ENCODE measurements at regions not wholly inside any gene's neighbourhood (a gene's known extent, or its start where the extent isn't known, plus 50 kb on each side); places are given as distances from the start of the nearest gene placed in this dataset.

DNA sequence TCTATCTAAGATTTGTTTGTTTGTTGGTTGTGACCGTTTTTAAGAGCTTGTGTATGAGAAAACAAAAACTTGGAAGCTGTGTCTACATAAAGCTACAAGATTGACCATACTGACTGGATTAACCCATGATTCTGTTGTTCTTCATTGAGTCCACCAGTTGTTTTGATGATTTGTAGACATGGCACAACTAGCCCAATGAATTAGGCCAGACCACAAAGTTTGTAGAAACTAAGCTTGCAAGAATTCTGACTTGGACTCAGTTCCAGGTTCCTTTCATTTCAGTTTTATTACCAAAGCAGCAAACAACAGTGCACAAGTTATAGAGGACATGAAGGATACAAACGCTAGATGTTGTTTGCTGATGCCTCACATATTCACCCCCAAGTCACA lies 119.3 kb downstream of the RASGEF1B start:
- Histone ChIP-seq H3K36me3 (ENCODE audit: control insufficient read depth in 1 of 2, insufficient read depth in 2 of 2, low read length in 1 of 2) (no peaks in the 10 kb centered on the region), H3K4me3 (ENCODE audit: low read length in 2 of 2) (no peak overlapping the region), H3K9me3 (ENCODE audit: control insufficient read depth, low read length) (no peaks in the 10 kb centered on the region), H3K27ac (ENCODE audit: low read depth in 1 of 2, low read length in 2 of 2) (no peak overlapping the region), H3K27me3 (ENCODE audit: control insufficient read depth in 1 of 2, insufficient read depth in 2 of 2, low read length in 1 of 2) (no peaks in the 10 kb centered on the region), H3K4me1 (ENCODE audit: control insufficient read depth in 1 of 2, insufficient read depth in 2 of 2, low read length in 2 of 2) (no peaks in the 10 kb centered on the region)
- no peak for ATAC-seq (ENCODE audit: low FRiP score)
- no peak for DNase-seq
- intact Hi-C loops (cut with DNase I): loop anchor here in 1 of 2 donors (2.0 kb wide), 1 partner anchor 284 kb away; no protein-coding TSS in a partner anchor
- 55 to 69% methylated on average over 2 of the region's 2 CpGs for WGBS, 2 donors

DNA sequence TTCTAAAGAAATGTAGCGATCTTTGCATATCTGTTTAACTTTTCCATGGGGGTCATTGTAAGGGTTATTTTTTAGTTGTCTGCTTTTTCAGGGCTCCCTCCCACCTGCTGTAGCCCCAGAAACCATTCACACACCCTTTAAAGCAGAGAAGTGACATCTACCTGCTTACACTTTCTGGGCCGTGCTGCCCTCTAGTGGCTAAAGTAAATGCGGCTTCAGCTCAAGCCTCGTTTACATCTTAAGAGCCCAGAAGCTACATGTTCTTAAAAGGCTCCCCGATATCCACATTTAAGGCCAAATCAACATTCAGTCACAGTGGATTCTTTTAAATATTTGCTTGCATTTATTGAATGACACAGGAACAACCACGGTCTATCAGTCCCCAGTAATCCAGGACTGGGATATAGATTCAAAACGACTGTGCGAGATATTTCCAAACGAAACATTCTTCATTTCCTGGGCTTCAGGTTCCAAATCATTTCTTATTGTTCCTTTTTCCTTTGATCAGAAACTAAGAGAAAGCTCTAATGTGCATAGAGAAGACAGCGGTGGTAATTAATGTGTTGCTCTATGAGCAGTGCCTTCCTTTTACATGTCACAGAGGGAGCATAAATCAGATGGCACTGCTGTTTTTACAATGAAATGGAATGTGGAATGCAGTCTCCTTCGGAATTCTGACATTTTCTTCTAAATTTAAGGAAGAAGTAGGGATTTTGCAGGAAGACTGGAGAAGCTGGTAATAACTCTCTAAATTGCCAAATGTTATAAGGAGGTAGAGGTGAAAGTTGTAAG lies 119.9 kb downstream of the RASGEF1B start:
- Histone ChIP-seq H3K4me1 (ENCODE audit: control insufficient read depth in 1 of 2, insufficient read depth in 2 of 2, low read length in 2 of 2) (no peaks in the 10 kb centered on the region), H3K4me3 (ENCODE audit: low read length in 2 of 2) (no peak overlapping the region), H3K27me3 (ENCODE audit: control insufficient read depth in 1 of 2, insufficient read depth in 2 of 2, low read length in 1 of 2) (no peaks in the 10 kb centered on the region), H3K27ac (ENCODE audit: low read depth in 1 of 2, low read length in 2 of 2) (no peak overlapping the region), H3K36me3 (ENCODE audit: control insufficient read depth in 1 of 2, insufficient read depth in 2 of 2, low read length in 1 of 2) (no peaks in the 10 kb centered on the region), H3K9me3 (ENCODE audit: control insufficient read depth, low read length) (no peaks in the 10 kb centered on the region)
- peak; percentile 71 to 86 for DNase-seq
- 10 to 12% methylated on average over 11 of the region's 11 CpGs for WGBS, 2 donors
- ATAC-seq (ENCODE audit: low FRiP score): peak; percentile 84
- intact Hi-C loops (cut with DNase I): loop anchor here (2.0 kb wide), 2 partner anchors 283 to 285 kb away; no protein-coding TSS in a partner anchor

DNA sequence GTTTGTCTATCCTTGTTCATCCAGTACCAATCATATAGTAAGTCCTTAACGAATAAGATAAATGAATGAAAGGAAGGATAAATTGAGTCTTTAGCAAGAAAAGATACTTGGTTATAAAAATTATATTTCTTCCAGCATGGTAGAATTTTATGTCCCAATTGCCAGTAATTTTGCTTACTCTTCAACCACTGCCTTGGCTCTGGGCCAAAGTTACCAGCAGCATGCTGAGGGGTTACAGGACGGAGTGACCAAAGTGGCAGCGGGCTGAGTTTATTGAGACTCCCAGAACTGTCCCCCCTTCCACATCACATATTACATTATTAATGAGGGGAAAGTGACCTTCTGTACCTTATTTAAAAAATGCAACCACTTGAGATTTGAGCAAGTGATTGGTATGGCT lies 121.7 kb downstream of the RASGEF1B start:
- intact Hi-C loops (cut with DNase I): loop anchor here in 1 of 2 donors (2.0 kb wide), 1 partner anchor 283 kb away; no protein-coding TSS in a partner anchor
- H3K36me3 ChIP-seq (ENCODE audit: control insufficient read depth in 1 of 2, insufficient read depth in 2 of 2, low read length in 1 of 2): no peaks in the 10 kb centered on the region
- no peaks in the 10 kb centered on the region for H3K9me3 ChIP-seq (ENCODE audit: control insufficient read depth, low read length)
- H3K27me3 ChIP-seq (ENCODE audit: control insufficient read depth in 1 of 2, insufficient read depth in 2 of 2, low read length in 1 of 2): no peaks in the 10 kb centered on the region
- DNase-seq: no peak
- no peak overlapping the region for H3K4me3 ChIP-seq (ENCODE audit: low read length in 2 of 2)
- no peak overlapping the region for H3K27ac ChIP-seq (ENCODE audit: low read depth in 1 of 2, low read length in 2 of 2)
- 86 to 92% methylated on average over 3 of the region's 3 CpGs for WGBS, 2 donors
- ATAC-seq (ENCODE audit: low FRiP score): no peak
- no peaks in the 10 kb centered on the region for H3K4me1 ChIP-seq (ENCODE audit: control insufficient read depth in 1 of 2, insufficient read depth in 2 of 2, low read length in 2 of 2)

DNA sequence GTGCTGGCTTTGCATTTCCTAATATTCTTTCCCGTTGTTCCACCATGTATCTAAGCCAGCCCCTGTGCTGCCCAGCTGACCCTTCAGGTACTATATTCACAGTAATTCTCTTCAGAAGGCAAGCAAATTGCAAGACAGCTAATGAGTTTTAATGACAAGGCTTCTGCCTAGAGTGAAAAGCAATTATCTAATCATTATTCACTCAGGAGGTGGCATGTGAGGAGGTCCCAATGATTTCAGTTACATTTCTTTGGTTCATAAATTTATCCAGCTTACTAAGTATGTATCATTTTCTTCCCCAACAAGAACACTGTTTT lies 123.0 kb downstream of the RASGEF1B start:
- intact Hi-C loops (cut with DNase I): loop anchor here in 1 of 2 donors (10.0 kb wide), 1 partner anchor 144 kb away; no protein-coding TSS in a partner anchor
- H3K4me3 ChIP-seq (ENCODE audit: low read length in 2 of 2): no peak overlapping the region
- 42 to 55% methylated on average over 1 of the region's 1 CpG for WGBS, 2 donors
- no peak for ATAC-seq (ENCODE audit: low FRiP score)
- no peaks in the 10 kb centered on the region for H3K9me3 ChIP-seq (ENCODE audit: control insufficient read depth, low read length)
- no peaks in the 10 kb centered on the region for H3K4me1 ChIP-seq (ENCODE audit: control insufficient read depth in 1 of 2, insufficient read depth in 2 of 2, low read length in 2 of 2)
- H3K36me3 ChIP-seq (ENCODE audit: control insufficient read depth in 1 of 2, insufficient read depth in 2 of 2, low read length in 1 of 2): no peaks in the 10 kb centered on the region
- H3K27ac ChIP-seq (ENCODE audit: low read depth in 1 of 2, low read length in 2 of 2): no peak overlapping the region
- DNase-seq: no peak
- H3K27me3 ChIP-seq (ENCODE audit: control insufficient read depth in 1 of 2, insufficient read depth in 2 of 2, low read length in 1 of 2): no peaks in the 10 kb centered on the region

DNA sequence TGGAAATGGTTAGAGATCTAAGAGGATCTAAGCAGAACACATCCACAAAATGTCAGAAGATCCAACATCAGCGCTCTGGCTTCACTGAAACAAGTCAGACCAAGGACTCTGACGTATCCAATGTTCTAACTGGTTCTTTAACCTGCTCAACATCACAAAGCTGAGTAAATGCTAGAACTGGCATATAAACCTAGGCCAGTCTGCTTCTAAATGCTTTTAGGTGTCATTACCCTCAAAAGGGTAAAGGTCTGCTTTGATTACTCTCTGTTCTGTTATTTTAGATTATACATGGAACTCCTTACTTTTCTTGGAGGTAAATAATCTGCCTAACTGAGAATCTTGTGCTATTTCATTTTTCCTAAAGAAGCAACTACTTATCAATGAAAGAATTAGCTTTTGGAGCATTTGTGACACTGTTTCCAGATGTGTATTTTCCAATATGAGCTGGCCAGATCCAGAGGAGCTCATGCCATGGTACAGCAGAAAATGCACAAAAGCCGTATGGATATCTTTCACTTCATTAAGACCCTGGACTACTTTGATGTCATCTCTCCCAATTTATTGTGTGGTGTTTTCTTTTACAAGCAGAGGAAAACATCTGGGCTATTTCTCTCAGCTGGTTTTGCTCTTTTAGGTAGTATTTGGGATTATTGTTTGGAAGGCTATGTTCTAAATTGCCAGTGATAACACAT lies 123.5 kb downstream of the RASGEF1B start:
- Histone ChIP-seq H3K4me3 (ENCODE audit: low read length in 2 of 2) (no peak overlapping the region), H3K9me3 (ENCODE audit: control insufficient read depth, low read length) (no peaks in the 10 kb centered on the region), H3K4me1 (ENCODE audit: control insufficient read depth in 1 of 2, insufficient read depth in 2 of 2, low read length in 2 of 2) (no peaks in the 10 kb centered on the region), H3K27me3 (ENCODE audit: control insufficient read depth in 1 of 2, insufficient read depth in 2 of 2, low read length in 1 of 2) (no peaks in the 10 kb centered on the region), H3K36me3 (ENCODE audit: control insufficient read depth in 1 of 2, insufficient read depth in 2 of 2, low read length in 1 of 2) (no peaks in the 10 kb centered on the region), H3K27ac (ENCODE audit: low read depth in 1 of 2, low read length in 2 of 2) (no peak overlapping the region)
- intact Hi-C loops (cut with DNase I): loop anchor here in 1 of 2 donors (10.0 kb wide), 1 partner anchor 143 kb away; no protein-coding TSS in a partner anchor
- ATAC-seq (ENCODE audit: low FRiP score) (no peak), DNase-seq (no peak)
- 72 to 76% methylated on average over 3 of the region's 3 CpGs for WGBS, 2 donors

DNA sequence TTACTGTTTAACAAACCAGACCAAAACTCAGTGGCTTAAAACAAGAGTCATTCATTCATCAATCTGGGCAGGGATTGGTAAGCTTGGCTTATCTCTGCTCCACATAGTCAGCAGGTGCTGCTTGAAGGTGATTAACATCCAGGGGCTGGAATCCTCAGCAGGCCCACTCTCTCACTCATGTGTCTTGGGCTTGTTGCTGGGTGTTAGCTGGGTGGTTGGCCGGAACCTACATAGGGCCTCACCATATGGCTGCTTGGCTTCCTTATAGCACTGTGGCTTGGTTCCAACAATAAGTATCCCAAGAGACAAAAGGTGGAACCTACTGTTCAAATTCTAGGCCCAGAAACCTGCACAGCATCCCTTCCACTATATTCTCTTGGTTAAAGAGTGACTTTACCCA lies 125.0 kb downstream of the RASGEF1B start:
- ATAC-seq (ENCODE audit: low FRiP score) (no peak), DNase-seq (no peak)
- Histone ChIP-seq H3K4me1 (ENCODE audit: control insufficient read depth in 1 of 2, insufficient read depth in 2 of 2, low read length in 2 of 2) (no peaks in the 10 kb centered on the region), H3K36me3 (ENCODE audit: control insufficient read depth in 1 of 2, insufficient read depth in 2 of 2, low read length in 1 of 2) (no peaks in the 10 kb centered on the region), H3K9me3 (ENCODE audit: control insufficient read depth, low read length) (no peaks in the 10 kb centered on the region), H3K4me3 (ENCODE audit: low read length in 2 of 2) (no peak overlapping the region), H3K27me3 (ENCODE audit: control insufficient read depth in 1 of 2, insufficient read depth in 2 of 2, low read length in 1 of 2) (no peaks in the 10 kb centered on the region), H3K27ac (ENCODE audit: low read depth in 1 of 2, low read length in 2 of 2) (no peak overlapping the region)
- intact Hi-C loops (cut with DNase I): loop anchor here in 1 of 2 donors (10.0 kb wide), 1 partner anchor 142 kb away; no protein-coding TSS in a partner anchor
- 95 to 100% methylated on average over 1 of the region's 1 CpG for WGBS, 2 donors

DNA sequence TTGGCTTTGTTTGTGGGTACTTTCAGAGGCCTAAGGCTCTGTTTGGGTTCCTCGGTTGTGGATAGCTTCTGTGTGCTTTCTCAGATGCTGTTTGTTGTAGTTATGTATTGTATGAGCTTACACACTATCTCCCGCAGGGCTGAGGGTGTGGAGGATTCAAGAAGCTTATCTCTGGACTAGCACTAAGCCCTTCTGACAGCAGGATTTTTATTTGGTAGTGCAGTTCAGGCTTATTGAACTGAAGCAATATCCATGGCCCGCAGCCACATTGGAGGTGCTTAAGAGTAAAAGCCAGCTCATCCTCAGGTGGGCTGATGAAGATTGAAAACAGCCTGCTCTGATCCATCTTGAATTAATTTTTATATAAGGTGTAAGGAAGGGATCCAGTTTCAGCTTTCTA lies 128.2 kb downstream of the RASGEF1B start:
- WGBS, 2 donors: 91 to 95% methylated on average over 3 of the region's 3 CpGs
- intact Hi-C loops (cut with DNase I): loop anchor here in 1 of 2 donors (10.0 kb wide), 1 partner anchor 139 kb away; no protein-coding TSS in a partner anchor

DNA sequence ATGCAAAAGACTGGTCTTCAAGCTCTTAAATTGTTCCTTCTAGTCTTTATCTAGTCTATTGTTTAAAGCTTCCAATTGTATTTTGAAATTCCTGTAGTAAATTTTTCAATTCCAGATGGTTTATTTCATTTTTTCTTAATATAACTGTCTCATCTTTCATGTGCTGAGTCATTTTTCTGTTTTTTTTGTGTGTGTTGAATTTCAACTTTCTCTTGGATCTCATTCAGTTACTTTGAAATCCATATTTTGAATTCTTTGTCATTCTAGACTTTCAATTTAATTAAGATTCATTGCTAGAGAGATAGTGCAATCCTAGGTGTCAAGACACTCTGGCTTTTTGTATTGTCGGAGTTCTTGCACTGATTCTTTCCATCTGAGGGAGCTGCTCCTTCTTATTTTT lies 128.0 kb upstream of the PRKG2 start:
- ATAC-seq (ENCODE audit: low FRiP score) (no peak), DNase-seq (no peak)
- WGBS, 2 donors: 94% methylated on average over 1 of the region's 1 CpG
- Histone ChIP-seq H3K9me3 (ENCODE audit: control insufficient read depth, low read length) (no peaks in the 10 kb centered on the region), H3K27ac (ENCODE audit: low read depth in 1 of 2, low read length in 2 of 2) (no peak overlapping the region), H3K4me1 (ENCODE audit: control insufficient read depth in 1 of 2, insufficient read depth in 2 of 2, low read length in 2 of 2) (no peaks in the 10 kb centered on the region), H3K36me3 (ENCODE audit: control insufficient read depth in 1 of 2, insufficient read depth in 2 of 2, low read length in 1 of 2) (no peaks in the 10 kb centered on the region), H3K4me3 (ENCODE audit: low read length in 2 of 2) (no peak overlapping the region), H3K27me3 (ENCODE audit: control insufficient read depth in 1 of 2, insufficient read depth in 2 of 2, low read length in 1 of 2) (no peaks in the 10 kb centered on the region)
- intact Hi-C loops (cut with DNase I): loop anchor here in 1 of 2 donors (10.0 kb wide), 1 partner anchor 138 kb away; no protein-coding TSS in a partner anchor

More for the DNA sequence above, 128.2 kb downstream of the RASGEF1B start:
- no peaks in the 10 kb centered on the region for H3K4me1 ChIP-seq (ENCODE audit: control insufficient read depth in 1 of 2, insufficient read depth in 2 of 2, low read length in 2 of 2)
- no peak overlapping the region for H3K4me3 ChIP-seq (ENCODE audit: low read length in 2 of 2)
- DNase-seq: no peak
- no peak for ATAC-seq (ENCODE audit: low FRiP score)
- H3K9me3 ChIP-seq (ENCODE audit: control insufficient read depth, low read length): no peaks in the 10 kb centered on the region
- H3K36me3 ChIP-seq (ENCODE audit: control insufficient read depth in 1 of 2, insufficient read depth in 2 of 2, low read length in 1 of 2): no peaks in the 10 kb centered on the region
- no peak overlapping the region for H3K27ac ChIP-seq (ENCODE audit: low read depth in 1 of 2, low read length in 2 of 2)
- H3K27me3 ChIP-seq (ENCODE audit: control insufficient read depth in 1 of 2, insufficient read depth in 2 of 2, low read length in 1 of 2): no peaks in the 10 kb centered on the region

Data from aorta (tissue), 5 donors.